ENCODE measurements at regions not wholly inside any gene's neighbourhood (a gene's known extent, or its start where the extent isn't known, plus 50 kb on each side); places are given as distances from the start of the nearest gene placed in this dataset.
"Not testable (repeated sequence)": the region's sequence is repeated elsewhere in the genome, so short reads cannot be mapped to it uniquely, and the experiment has no call there.

- Histone ChIP-seq H3K36me3 (no peaks in the 10 kb centered on the region), H3K4me2 (no peak overlapping the region), H3K9me3 (no peaks in the 10 kb centered on the region), H3K27ac (no peak overlapping the region), H3K4me3 (no peak overlapping the region), H4K20me1 (no peaks in the 10 kb centered on the region), H3K4me1 (no peaks in the 10 kb centered on the region), H3K9ac (no peak overlapping the region), H3K27me3 (no peaks in the 10 kb centered on the region)
- TF ChIP-seq Cebpa-rat (IDR thresholded peaks at IDR 0.05), result no peak
Observed at GRCh38 chr11:98729118-98729517, 291.6 kb upstream of the CNTN5 start.

GRCh38 chr11:98732947-98733346, 287.8 kb upstream of the CNTN5 start:
- Histone ChIP-seq H3K4me3 (no peak overlapping the region), H3K4me2 (no peak overlapping the region), H3K27me3 (no peaks in the 10 kb centered on the region), H3K9ac (no peak overlapping the region), H4K20me1 (no peaks in the 10 kb centered on the region), H3K27ac (no peak overlapping the region), H3K4me1 (no peaks in the 10 kb centered on the region), H3K9me3 (no peaks in the 10 kb centered on the region), H3K36me3 (no peaks in the 10 kb centered on the region)
- no peak for TF ChIP-seq Cebpa-rat (IDR thresholded peaks at IDR 0.05)

DNA sequence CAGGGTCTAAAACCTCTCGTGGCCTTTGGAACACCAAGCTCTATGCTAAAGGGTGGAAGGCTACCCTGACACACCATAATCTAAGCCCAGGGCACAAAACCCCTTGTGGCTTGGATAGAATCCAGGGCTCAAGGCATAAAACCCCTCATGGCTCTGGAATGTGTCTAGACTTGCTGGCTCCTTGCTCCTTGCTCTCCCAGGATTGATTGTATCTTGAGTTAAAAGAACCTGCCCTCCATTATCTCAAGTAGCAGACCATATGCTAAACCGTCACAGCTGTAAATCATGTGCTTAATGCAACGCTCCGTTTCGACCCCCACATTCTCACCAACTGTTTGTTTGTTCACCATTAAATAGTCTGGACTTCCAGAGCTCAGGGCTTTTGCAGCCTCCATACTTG, 287.4 kb upstream of the CNTN5 start:
- not testable (repeated sequence) for H3K27ac ChIP-seq, H3K27me3 ChIP-seq, H3K4me1 ChIP-seq, H3K36me3 ChIP-seq, H3K4me3 ChIP-seq, H3K9me3 ChIP-seq, H4K20me1 ChIP-seq, H3K4me2 ChIP-seq, H3K9ac ChIP-seq

GRCh38 chr11:98734686-98735085, 286.1 kb upstream of the CNTN5 start:
- Histone ChIP-seq H3K9ac (no peak overlapping the region), H3K36me3 (no peaks in the 10 kb centered on the region)
- TF ChIP-seq Cebpa-rat (IDR thresholded peaks at IDR 0.05), result no peak

DNA sequence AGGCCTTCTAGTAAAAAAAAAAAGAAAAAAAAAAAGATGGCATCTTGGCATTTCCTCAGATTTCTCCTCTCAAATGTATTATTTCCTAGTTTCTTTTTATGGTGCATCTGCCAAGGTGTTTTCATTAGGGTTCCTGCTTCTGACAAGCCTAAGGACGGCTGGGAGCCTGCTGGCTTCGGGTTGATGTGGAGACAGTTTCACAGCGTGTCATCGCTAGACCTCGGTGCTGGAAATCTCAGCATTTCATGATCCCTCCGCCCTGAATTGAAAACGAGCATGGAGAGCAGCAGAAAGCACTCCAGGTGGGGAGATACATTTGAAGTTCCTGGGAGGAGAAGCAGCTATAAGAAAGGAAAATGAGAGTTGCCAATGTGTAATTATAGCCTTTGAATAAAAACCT, 283.9 kb upstream of the CNTN5 start:
- no peak overlapping the region for H3K9ac ChIP-seq
- no peak overlapping the region for H3K4me3 ChIP-seq
- H3K4me1 ChIP-seq, result no peaks in the 10 kb centered on the region
- H3K36me3 ChIP-seq, result no peaks in the 10 kb centered on the region
- no peak overlapping the region for H3K4me2 ChIP-seq
- no peaks in the 10 kb centered on the region for H3K27me3 ChIP-seq
- H3K27ac ChIP-seq, result no peak overlapping the region
- no peak for TF ChIP-seq Cebpa-rat (IDR thresholded peaks at IDR 0.05)
- no peaks in the 10 kb centered on the region for H4K20me1 ChIP-seq
- H3K9me3 ChIP-seq, result no peaks in the 10 kb centered on the region

More at GRCh38 chr11:98734686-98735085, 286.1 kb upstream of the CNTN5 start:
- H3K27ac ChIP-seq, result no peak overlapping the region
- H4K20me1 ChIP-seq, result no peaks in the 10 kb centered on the region
- no peak overlapping the region for H3K4me3 ChIP-seq
- H3K27me3 ChIP-seq, result no peaks in the 10 kb centered on the region
- H3K4me1 ChIP-seq, result no peaks in the 10 kb centered on the region
- no peaks in the 10 kb centered on the region for H3K9me3 ChIP-seq
- no peak overlapping the region for H3K4me2 ChIP-seq

GRCh38 chr11:98740321-98740720, 280.4 kb upstream of the CNTN5 start:
- TF ChIP-seq Cebpa-rat (IDR thresholded peaks at IDR 0.05), result no peak

DNA sequence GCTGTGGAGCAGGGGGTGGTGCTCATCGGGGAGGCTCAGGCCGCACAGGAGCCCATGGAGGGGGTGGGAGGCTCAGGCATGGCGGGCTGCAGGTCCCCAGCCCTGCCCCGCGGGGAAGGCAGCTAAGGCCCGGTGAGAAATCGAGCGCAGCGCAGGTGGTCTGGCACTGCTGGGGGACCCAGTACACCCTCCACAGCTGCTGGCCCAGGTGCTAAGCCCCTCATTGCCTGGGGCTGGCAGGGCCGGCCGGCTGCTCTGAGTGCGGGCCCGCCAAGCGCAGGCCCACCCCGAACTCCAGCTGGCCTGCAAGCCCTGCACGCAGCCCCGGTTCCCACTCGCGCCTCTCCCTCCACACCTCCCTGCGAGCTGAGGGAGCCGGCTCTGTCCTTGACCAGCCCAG, 257.3 kb upstream of the CNTN5 start:
- not testable (repeated sequence) for H3K4me1 ChIP-seq, H3K9ac ChIP-seq, H3K27me3 ChIP-seq, H3K36me3 ChIP-seq, H3K4me3 ChIP-seq, H3K27ac ChIP-seq, H3K4me2 ChIP-seq, H4K20me1 ChIP-seq
- peaks cover 34% of the 10 kb centered on the region for H3K9me3 ChIP-seq

More at GRCh38 chr11:98740321-98740720, 280.4 kb upstream of the CNTN5 start:
- no peak overlapping the region for H3K4me3 ChIP-seq
- H3K9me3 ChIP-seq, result no peaks in the 10 kb centered on the region
- no peaks in the 10 kb centered on the region for H4K20me1 ChIP-seq
- H3K27ac ChIP-seq, result no peak overlapping the region
- no peak overlapping the region for H3K9ac ChIP-seq
- H3K4me1 ChIP-seq, result no peaks in the 10 kb centered on the region
- H3K36me3 ChIP-seq, result no peaks in the 10 kb centered on the region
- no peak overlapping the region for H3K4me2 ChIP-seq
- no peaks in the 10 kb centered on the region for H3K27me3 ChIP-seq

GRCh38 chr11:98766903-98767302, 253.8 kb upstream of the CNTN5 start:
- H3K36me3 ChIP-seq, result no peaks in the 10 kb centered on the region
- H4K20me1 ChIP-seq, result no peaks in the 10 kb centered on the region
- H3K9ac ChIP-seq, result no peak overlapping the region
- H3K4me3 ChIP-seq, result no peak overlapping the region
- H3K27ac ChIP-seq, result no peak overlapping the region
- no peaks in the 10 kb centered on the region for H3K4me1 ChIP-seq
- peaks cover 28% of the 10 kb centered on the region for H3K9me3 ChIP-seq
- no peak overlapping the region for H3K4me2 ChIP-seq
- H3K27me3 ChIP-seq, result no peaks in the 10 kb centered on the region
- TF ChIP-seq Cebpa-rat (IDR thresholded peaks at IDR 0.05), result no peak

GRCh38 chr11:98770046-98770445, 250.7 kb upstream of the CNTN5 start:
- H3K36me3 ChIP-seq, H3K9me3 ChIP-seq: not testable (repeated sequence)

GRCh38 chr11:98771791-98772190, 249.0 kb upstream of the CNTN5 start:
- H3K4me1 ChIP-seq, result no peaks in the 10 kb centered on the region
- no peaks in the 10 kb centered on the region for H3K36me3 ChIP-seq
- H4K20me1 ChIP-seq, result no peaks in the 10 kb centered on the region
- H3K27me3 ChIP-seq, result no peaks in the 10 kb centered on the region
- H3K9me3 ChIP-seq, result peaks cover 8% of the 10 kb centered on the region; the same call in 1 of the 2 replicates
- no peak overlapping the region for H3K4me3 ChIP-seq
- H3K9ac ChIP-seq, result no peak overlapping the region
- no peak for TF ChIP-seq Cebpa-rat (IDR thresholded peaks at IDR 0.05)
- H3K27ac ChIP-seq, result no peak overlapping the region
- no peak overlapping the region for H3K4me2 ChIP-seq

More at GRCh38 chr11:98770046-98770445, 250.7 kb upstream of the CNTN5 start:
- H3K4me3 ChIP-seq, H3K27ac ChIP-seq, H3K4me2 ChIP-seq, H3K4me1 ChIP-seq, H4K20me1 ChIP-seq, H3K27me3 ChIP-seq, H3K9ac ChIP-seq: not testable (repeated sequence)

GRCh38 chr11:98772893-98773292, 247.9 kb upstream of the CNTN5 start:
- H4K20me1 ChIP-seq, result no peaks in the 10 kb centered on the region
- H3K36me3 ChIP-seq, result no peaks in the 10 kb centered on the region
- no peak overlapping the region for H3K27ac ChIP-seq
- no peak overlapping the region for H3K4me3 ChIP-seq
- peaks cover 8% of the 10 kb centered on the region; the same call in 1 of the 2 replicates for H3K9me3 ChIP-seq
- H3K27me3 ChIP-seq, result no peaks in the 10 kb centered on the region
- H3K4me2 ChIP-seq, result no peak overlapping the region
- H3K9ac ChIP-seq, result no peak overlapping the region
- no peak for TF ChIP-seq Cebpa-rat (IDR thresholded peaks at IDR 0.05)
- no peaks in the 10 kb centered on the region for H3K4me1 ChIP-seq

All from BLaER1 (cell line).